Effector memory CD4-positive, alpha-beta T cell (primary cell): ENCODE measurements at regions not wholly inside any gene's neighbourhood (a gene's known extent, or its start where the extent isn't known, plus 50 kb on each side); places are given as distances from the start of the nearest gene placed in this dataset.

ENCODE experiments used
- DNase-seq, 3 donors: peaks; one replicate each; pipeline ENCODE4 v3.0.0-alpha.2; 2020
- H3K27ac ChIP-seq: 2 replicates; pipeline ENCODE4 v1.7.0; 2013; ENCODE audit warnings: mild to moderate bottlenecking, low read length, moderate library complexity; ENCODE audit not compliant: insufficient read depth, poor library complexity, severe bottlenecking
- H3K27me3 ChIP-seq: replicated peaks from 2 replicates; pipeline ENCODE4 v1.7.0; 2013; ENCODE audit warnings: mild to moderate bottlenecking, low read length; ENCODE audit not compliant: insufficient read depth, control insufficient read depth, poor library complexity, severe bottlenecking
- H3K36me3 ChIP-seq: 2 replicates; pipeline ENCODE4 v1.7.0; 2013; ENCODE audit warnings: mild to moderate bottlenecking, low read length, moderate library complexity; ENCODE audit not compliant: control insufficient read depth, insufficient read depth
- H3K4me1 ChIP-seq: 2 replicates; pipeline ENCODE4 v1.7.0; 2013; ENCODE audit warnings: low read length, mild to moderate bottlenecking; ENCODE audit not compliant: control insufficient read depth, insufficient read depth, poor library complexity, severe bottlenecking
- H3K4me3 ChIP-seq: 2 replicates; pipeline ENCODE4 v1.7.0; 2013; ENCODE audit warnings: low read length, low read depth, mild to moderate bottlenecking; ENCODE audit not compliant: insufficient read depth, poor library complexity, severe bottlenecking
- H3K9me3 ChIP-seq: 2 replicates; pipeline ENCODE4 v1.7.0; 2013; ENCODE audit warnings: mild to moderate bottlenecking, low read length, moderate library complexity; ENCODE audit not compliant: control insufficient read depth

DNA sequence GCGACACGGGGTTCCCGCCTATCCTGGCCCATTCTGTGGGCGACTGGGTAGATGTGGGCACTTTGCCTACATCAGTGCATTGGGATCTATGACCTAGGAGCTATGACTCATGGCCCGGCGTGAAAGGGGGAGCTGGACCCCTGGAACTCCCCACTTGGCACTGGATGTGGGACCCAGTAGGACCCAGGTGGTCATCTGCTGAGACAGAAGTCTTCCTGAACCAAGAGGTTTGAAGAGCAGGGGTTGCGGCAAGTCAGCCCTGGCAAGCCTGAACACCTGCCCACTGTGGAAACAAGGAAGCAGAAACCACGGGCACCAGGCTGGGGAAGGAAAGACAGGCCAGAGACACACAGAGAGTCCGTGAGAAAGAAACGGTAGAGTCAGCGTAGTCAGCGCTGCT lies 656.7 kb downstream of the AJAP1 start:
- no peaks in the 10 kb centered on the region for H3K4me1 ChIP-seq
- H3K27me3 ChIP-seq = no peaks in the 10 kb centered on the region
- no peak overlapping the region for H3K27ac ChIP-seq
- no peak overlapping the region for H3K4me3 ChIP-seq
- no peak for DNase-seq
- no peaks in the 10 kb centered on the region for H3K9me3 ChIP-seq
- H3K36me3 ChIP-seq = no peaks in the 10 kb centered on the region

DNA sequence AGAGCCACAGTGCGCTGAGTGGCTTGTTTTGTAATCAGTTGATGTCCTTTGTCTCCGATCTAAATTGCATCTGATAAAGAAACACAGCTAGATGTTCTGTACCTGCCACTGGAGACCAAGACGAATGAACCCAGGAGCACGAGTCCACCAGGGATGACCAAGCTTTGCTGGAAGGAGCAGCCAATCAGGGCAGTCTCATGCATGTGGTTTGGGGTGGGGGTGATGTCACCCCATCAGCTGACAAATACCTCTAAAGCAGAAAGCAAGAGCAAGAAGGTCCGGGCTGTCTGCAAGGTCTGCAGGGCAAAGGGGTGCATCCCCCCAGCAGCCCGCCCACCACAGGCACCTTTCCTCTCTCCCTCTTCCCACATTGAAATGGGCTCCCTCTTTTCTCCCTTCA lies 653.8 kb downstream of the AJAP1 start:
- no peaks in the 10 kb centered on the region for H3K36me3 ChIP-seq
- no peaks in the 10 kb centered on the region for H3K27me3 ChIP-seq
- H3K4me3 ChIP-seq = no peak overlapping the region
- H3K4me1 ChIP-seq = no peaks in the 10 kb centered on the region
- no peak for DNase-seq
- no peak overlapping the region for H3K27ac ChIP-seq
- H3K9me3 ChIP-seq = no peaks in the 10 kb centered on the region

DNA sequence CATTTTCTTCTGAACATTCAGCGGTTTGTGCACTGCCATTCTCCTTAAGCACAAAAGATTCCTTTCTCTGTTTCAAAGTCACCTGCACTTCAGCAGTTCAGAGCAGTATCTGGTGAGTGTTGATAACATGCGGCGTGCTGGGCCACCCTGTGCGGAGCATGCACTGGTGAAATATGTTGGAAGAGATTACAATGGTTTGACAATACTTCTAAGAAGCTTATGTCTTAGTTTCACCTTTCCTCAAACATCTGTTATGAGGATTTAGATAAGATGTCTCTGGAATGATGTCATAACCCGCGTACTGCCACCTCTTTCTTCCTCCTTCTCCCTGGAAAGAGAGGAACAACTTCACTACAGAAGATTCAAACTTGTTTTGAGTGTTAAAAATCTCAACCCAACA lies 650.3 kb downstream of the AJAP1 start:
- no peak for DNase-seq
- no peak overlapping the region for H3K4me3 ChIP-seq

DNA sequence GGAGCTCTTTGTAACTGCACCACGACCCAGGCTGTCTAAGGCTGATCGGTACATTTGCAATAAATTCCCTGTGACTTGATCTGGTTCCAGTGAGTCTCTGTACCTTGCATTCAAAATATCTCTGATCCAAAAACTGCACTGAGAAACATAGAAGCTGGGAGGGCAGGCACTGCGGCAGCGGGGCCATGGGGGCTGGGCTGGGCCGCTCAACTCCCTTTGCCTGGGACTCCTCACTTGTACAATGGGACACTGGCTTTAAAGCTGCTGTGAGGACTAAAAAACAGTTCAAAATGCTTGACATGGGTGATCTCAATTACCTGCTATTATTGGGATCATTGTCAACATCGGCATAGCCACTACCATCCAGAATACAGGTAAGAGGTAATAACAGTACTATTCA lies 644.0 kb downstream of the AJAP1 start:
- Histone ChIP-seq H3K27ac (no peak overlapping the region), H3K36me3 (no peaks in the 10 kb centered on the region), H3K27me3 (no peaks in the 10 kb centered on the region), H3K4me1 (no peaks in the 10 kb centered on the region), H3K4me3 (no peak overlapping the region), H3K9me3 (no peaks in the 10 kb centered on the region)
- no peak for DNase-seq

More for the DNA sequence above, 650.3 kb downstream of the AJAP1 start:
- no peaks in the 10 kb centered on the region for H3K27me3 ChIP-seq
- no peaks in the 10 kb centered on the region for H3K4me1 ChIP-seq
- no peaks in the 10 kb centered on the region for H3K9me3 ChIP-seq
- no peak overlapping the region for H3K27ac ChIP-seq
- H3K36me3 ChIP-seq = no peaks in the 10 kb centered on the region

DNA sequence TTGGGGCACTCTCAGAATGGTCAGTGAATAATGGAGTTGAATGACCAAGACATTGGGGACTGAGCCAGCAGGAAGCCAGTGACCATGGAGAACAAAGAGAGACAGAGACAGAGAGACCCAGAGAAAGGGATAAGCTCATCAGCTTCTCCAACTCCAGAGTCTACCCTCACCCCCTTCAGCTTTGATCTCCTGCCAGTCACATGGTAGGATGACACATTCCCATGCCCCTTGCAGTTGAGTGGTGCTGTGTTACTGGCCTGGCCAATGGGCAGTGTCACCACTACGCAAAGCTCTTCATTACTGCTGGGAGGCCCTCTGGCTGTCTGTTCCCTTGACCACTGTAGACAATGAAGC lies 643.5 kb downstream of the AJAP1 start:
- no peaks in the 10 kb centered on the region for H3K27me3 ChIP-seq
- H3K9me3 ChIP-seq = no peaks in the 10 kb centered on the region
- H3K4me3 ChIP-seq = no peak overlapping the region
- DNase-seq = no peak
- no peaks in the 10 kb centered on the region for H3K4me1 ChIP-seq
- H3K27ac ChIP-seq = no peak overlapping the region
- no peaks in the 10 kb centered on the region for H3K36me3 ChIP-seq

DNA sequence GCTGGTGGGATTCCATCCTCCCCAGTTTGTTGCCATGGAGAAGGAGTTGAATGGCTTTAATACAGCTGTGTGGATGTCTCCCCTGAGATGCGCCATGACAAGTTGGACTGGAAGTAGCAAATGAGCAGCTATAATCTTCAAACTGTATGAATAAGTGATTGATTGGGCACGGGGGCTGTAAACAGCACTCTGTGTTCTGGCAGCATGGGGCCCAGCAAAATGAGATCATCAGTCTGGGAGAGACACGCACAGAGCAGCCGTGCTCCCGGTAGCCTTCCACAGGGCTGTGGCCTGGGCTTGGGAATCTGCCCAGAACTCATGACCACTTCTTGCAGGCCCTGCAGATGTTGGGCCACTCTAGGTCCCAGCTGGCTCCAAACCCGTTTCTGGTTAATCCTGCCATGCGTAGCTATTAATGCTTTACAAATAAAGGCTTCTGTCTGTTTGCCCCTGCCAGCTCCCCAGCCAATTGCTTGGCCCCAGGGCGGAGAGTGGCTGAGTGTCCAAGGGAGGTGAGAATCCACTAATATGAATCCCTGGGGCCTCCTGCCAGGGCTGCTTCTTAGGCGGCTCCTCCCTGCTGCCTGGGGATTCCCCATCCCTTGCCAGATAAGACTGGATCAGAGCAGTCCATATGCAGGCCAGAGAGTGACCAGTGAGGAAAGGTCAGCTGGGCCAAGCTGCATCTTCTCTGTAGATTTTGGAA lies 642.9 kb downstream of the AJAP1 start:
- H3K27me3 ChIP-seq = no peaks in the 10 kb centered on the region
- no peaks in the 10 kb centered on the region for H3K36me3 ChIP-seq
- no peak overlapping the region for H3K27ac ChIP-seq
- no peaks in the 10 kb centered on the region for H3K9me3 ChIP-seq
- H3K4me3 ChIP-seq = no peak overlapping the region
- no peak for DNase-seq
- H3K4me1 ChIP-seq = no peaks in the 10 kb centered on the region

DNA sequence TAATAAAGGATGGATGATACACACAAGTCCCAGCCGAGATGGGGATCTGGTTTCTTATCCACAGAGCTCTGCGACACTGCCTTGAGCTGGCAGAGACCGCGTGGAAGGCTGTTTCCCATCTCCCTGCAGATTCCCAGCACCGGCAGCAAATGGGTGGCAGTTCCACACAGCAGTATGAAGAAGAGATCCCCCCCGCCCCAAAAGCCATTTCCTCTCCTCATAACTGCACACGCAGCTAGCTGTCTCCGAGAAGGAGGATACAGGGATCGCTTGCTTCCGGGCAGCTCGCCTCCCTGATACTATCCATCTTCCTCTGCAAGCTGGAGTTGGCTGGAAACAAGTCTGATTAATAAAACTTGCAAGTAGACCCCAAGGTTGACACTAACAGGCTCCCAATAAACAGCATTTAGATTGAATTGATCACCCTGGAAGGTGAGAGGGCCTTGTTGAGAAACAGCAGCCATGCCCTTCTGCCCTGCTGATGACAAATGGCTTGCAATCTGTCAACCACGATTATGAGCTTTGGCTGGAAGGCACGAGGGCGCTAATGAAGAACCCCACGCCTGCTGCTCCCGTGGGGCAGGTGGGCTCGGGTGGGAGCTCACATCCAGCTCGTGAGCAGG lies 642.3 kb downstream of the AJAP1 start:
- no peak for DNase-seq
- no peaks in the 10 kb centered on the region for H3K9me3 ChIP-seq
- H3K27ac ChIP-seq = no peak overlapping the region
- no peaks in the 10 kb centered on the region for H3K36me3 ChIP-seq
- H3K4me3 ChIP-seq = no peak overlapping the region
- no peaks in the 10 kb centered on the region for H3K4me1 ChIP-seq
- H3K27me3 ChIP-seq = no peaks in the 10 kb centered on the region

DNA sequence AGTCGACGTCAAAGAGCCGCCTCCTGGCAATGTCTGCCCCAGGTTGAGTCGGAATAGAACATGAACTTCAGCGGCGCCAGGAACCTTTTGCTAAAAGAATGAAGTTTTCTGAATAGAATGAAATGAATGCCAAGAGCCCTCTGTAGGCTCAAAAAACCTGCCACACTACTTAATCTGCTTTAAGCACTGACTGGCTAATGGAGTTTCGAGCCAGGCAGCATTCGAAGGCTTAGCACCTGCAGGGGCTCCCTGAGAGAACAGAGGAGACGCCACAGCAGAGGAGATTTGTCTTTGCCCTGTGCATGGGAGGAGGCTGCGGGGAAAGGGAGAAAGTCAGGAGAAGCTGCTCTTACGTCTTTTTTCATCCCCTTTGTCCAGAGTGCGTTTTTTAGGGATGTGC lies 641.7 kb downstream of the AJAP1 start:
- H3K9me3 ChIP-seq = no peaks in the 10 kb centered on the region
- H3K36me3 ChIP-seq = no peaks in the 10 kb centered on the region
- no peaks in the 10 kb centered on the region for H3K27me3 ChIP-seq
- no peaks in the 10 kb centered on the region for H3K4me1 ChIP-seq
- DNase-seq = no peak
- no peak overlapping the region for H3K4me3 ChIP-seq
- no peak overlapping the region for H3K27ac ChIP-seq

DNA sequence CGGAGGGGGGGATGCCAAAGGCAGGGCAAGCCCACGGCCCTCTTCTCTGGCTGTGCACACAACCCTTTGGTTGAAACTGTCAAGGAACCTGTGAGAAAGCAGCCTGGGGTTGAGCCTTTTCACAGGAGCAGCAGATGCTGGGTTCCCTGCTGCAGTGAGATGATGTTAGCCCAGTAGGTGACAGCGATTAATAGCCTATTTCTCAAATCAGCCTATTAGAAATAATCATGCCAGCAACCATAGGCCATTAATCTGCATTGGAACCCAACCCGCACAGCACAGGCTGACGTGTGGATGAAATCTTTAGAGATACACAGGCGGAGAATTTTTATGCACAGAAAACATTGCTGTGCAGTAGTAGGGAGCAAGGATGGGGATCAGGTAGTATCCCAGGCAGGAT lies 637.5 kb downstream of the AJAP1 start:
- no peak for DNase-seq
- Histone ChIP-seq H3K36me3 (no peaks in the 10 kb centered on the region), H3K4me3 (no peak overlapping the region), H3K9me3 (no peaks in the 10 kb centered on the region), H3K4me1 (no peaks in the 10 kb centered on the region), H3K27ac (no peak overlapping the region), H3K27me3 (no peaks in the 10 kb centered on the region)

DNA sequence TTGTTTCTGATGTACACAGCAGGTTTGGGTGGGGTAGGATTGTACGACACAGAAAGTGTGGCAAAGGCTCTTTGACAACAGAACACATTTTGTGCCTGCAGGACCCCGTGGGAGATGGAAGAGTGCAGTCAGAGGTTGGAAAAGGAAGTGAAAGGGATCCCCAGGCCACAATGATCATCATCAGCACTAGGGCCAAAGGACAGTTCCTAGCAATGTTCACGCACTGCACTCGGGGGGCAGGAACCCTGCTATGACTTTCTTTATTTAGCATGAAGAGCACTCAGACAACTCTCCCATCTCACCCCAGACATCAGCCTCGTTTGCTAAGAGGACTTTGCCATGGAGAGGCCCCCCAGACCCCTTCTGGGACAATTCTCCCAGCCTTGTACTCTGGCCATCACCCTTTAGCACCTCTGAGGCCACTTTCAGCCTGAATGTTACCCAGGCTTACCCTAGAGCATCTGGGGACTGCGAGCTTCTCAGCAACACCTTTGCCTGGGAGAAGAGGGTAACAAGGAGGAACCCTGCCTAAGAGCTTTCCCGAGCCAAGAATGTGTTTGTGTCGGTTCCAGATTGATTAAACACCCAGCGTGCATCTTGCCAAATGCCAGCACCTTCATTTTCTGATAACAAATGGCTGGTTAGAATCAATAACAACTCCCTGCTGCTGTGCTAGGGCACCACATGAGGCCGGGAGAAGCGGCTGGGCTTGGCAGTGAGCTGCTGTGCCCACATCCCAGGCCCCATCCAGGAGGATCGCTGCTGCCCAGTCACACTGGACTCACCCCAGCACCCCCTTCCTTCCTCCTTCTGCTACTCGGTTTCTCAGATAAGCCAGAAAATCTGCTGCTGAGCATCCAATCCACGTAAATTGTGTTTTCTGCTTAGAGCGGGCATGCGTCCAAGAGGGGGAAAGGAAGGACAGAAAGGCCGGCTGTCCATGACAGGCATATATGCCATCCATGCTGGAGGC lies 633.1 kb downstream of the AJAP1 start:
- H3K9me3 ChIP-seq = no peaks in the 10 kb centered on the region

More for the DNA sequence above, 633.1 kb downstream of the AJAP1 start:
- H3K27ac ChIP-seq = no peak overlapping the region
- H3K36me3 ChIP-seq = no peaks in the 10 kb centered on the region
- H3K4me3 ChIP-seq = no peak overlapping the region
- no peaks in the 10 kb centered on the region for H3K4me1 ChIP-seq
- DNase-seq = no peak
- no peaks in the 10 kb centered on the region for H3K27me3 ChIP-seq
